ENCODE measurements at regions not wholly inside any gene's neighbourhood (a gene's known extent, or its start where the extent isn't known, plus 50 kb on each side); places are given as distances from the start of the nearest gene placed in this dataset.
"Not testable (repeated sequence)": the region's sequence is repeated elsewhere in the genome, so short reads cannot be mapped to it uniquely, and the experiment has no call there.

DNA sequence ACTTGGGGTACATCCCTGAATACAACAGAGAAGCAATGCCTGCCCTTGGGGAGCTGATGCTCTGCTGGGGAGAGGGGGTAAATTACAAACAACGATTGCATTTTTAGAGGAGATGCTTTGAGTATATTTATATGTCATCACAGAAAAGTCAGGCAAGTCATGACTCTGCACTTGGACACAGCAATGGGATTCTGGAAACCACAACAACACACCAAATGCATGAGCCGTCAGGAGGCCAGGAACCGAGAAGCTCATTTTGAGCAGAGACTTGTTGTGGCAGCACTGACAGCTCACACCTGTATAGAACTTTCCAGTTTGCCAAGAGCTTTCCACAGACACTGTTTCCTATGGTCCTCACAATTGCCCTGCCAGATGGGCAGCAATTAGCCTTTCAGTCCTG lies 113.2 kb upstream of the RBPJ start:
- CTCF ChIA-PET, result interaction anchor here (1.5 kb wide), 1 partner anchor 203 kb away, joined by 3 read pairs; no protein-coding TSS in a partner anchor
- POLR2A ChIA-PET, result interaction anchor here (0.9 kb wide), 1 partner anchor 102 kb away, joined by 3 read pairs; no protein-coding TSS in a partner anchor
- no peak for ATAC-seq

GRCh38 chr4:26208237-26208994 lies 112.4 kb upstream of the RBPJ start:
- H3K9me3 Mint-ChIP-seq (ENCODE audit: insufficient read depth), result peaks cover 5% of the 10 kb centered on the region
- peaks cover 4% of the 10 kb centered on the region for H3K36me3 Mint-ChIP-seq (ENCODE audit: low read depth)
- H3K27me3 Mint-ChIP-seq (ENCODE audit: low read depth), result peaks cover 29% of the 10 kb centered on the region
- POLR2A ChIA-PET, result interaction anchor here (0.9 kb wide), 1 partner anchor 101 kb away, joined by 3 read pairs; no protein-coding TSS in a partner anchor
- ATAC-seq (no peak), DNase-seq (no peak)
- H3K4me1 Mint-ChIP-seq (ENCODE audit: low read depth), result peaks cover 17% of the 10 kb centered on the region
- no peak overlapping the region for H3K4me3 Mint-ChIP-seq
- no peak overlapping the region for H3K27ac Mint-ChIP-seq
- CTCF ChIA-PET, result interaction anchor here (1.0 to 1.5 kb wide), 2 partner anchors 73 to 202 kb away, joined by 3 read pairs; no protein-coding TSS in a partner anchor

More for the DNA sequence above, 113.2 kb upstream of the RBPJ start:
- Mint-ChIP-seq H3K9me3 (ENCODE audit: insufficient read depth) (peaks cover 5% of the 10 kb centered on the region), H3K36me3 (ENCODE audit: low read depth) (peaks cover 6% of the 10 kb centered on the region), H3K27me3 (ENCODE audit: low read depth) (peaks cover 27% of the 10 kb centered on the region), H3K27ac (no peak overlapping the region), H3K4me1 (ENCODE audit: low read depth) (peaks cover 23% of the 10 kb centered on the region), H3K4me3 (no peak overlapping the region)
- DNase-seq, result no peak

DNA sequence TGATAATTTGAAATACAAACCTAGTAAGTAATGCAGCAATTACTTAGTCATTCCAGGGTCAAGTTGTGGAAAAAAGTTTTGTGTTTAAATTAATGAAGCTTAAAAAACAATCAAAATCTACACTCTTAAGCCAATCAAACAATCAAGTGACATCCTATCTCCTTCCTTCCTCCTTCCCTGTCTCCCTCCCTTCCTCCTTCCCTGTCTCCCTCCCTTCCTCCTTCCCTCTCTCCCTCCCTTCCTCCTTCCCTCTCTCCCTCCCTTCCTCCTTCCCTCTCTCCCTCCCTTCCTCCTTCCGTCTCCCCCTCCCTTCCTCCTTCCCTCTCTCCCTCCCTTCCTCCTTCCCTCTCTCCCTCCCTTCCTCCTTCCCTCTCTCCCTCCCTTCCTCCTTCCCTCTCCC lies 111.4 kb upstream of the RBPJ start:
- H3K27ac Mint-ChIP-seq; ATAC-seq; H3K36me3 Mint-ChIP-seq (ENCODE audit: low read depth); H3K4me3 Mint-ChIP-seq; POLR2A ChIA-PET; H3K9me3 Mint-ChIP-seq (ENCODE audit: insufficient read depth); DNase-seq: not testable (repeated sequence)
- H3K27me3 Mint-ChIP-seq (ENCODE audit: low read depth), result peaks cover 36% of the 10 kb centered on the region
- CTCF ChIA-PET, result interaction anchor here (1.0 kb wide), 1 partner anchor 74 kb away, joined by 3 read pairs; no protein-coding TSS in a partner anchor
- peaks cover 12% of the 10 kb centered on the region for H3K4me1 Mint-ChIP-seq (ENCODE audit: low read depth)

GRCh38 chr4:26212528-26212927 lies 108.3 kb upstream of the RBPJ start:
- Mint-ChIP-seq H3K27ac (no peak overlapping the region), H3K27me3 (ENCODE audit: low read depth) (peaks cover 29% of the 10 kb centered on the region), H3K9me3 (ENCODE audit: insufficient read depth) (no peaks in the 10 kb centered on the region), H3K4me1 (ENCODE audit: low read depth) (peaks cover 5% of the 10 kb centered on the region), H3K4me3 (no peak overlapping the region), H3K36me3 (ENCODE audit: low read depth) (peaks cover 2% of the 10 kb centered on the region)
- POLR2A ChIA-PET, result no interaction called here
- CTCF ChIA-PET, result no interaction called here
- DNase-seq (no peak), ATAC-seq (no peak)

GRCh38 chr4:26213317-26213716 lies 107.5 kb upstream of the RBPJ start:
- POLR2A ChIA-PET, result no interaction called here
- CTCF ChIA-PET, result no interaction called here
- Mint-ChIP-seq H3K4me3 (no peak overlapping the region), H3K36me3 (ENCODE audit: low read depth) (peaks cover 2% of the 10 kb centered on the region), H3K4me1 (ENCODE audit: low read depth) (peaks cover 5% of the 10 kb centered on the region), H3K27ac (no peak overlapping the region), H3K9me3 (ENCODE audit: insufficient read depth) (no peaks in the 10 kb centered on the region), H3K27me3 (ENCODE audit: low read depth) (peaks cover 24% of the 10 kb centered on the region)
- ATAC-seq, result no peak
- no peak for DNase-seq

- H3K4me1 Mint-ChIP-seq (ENCODE audit: low read depth), result peaks cover 5% of the 10 kb centered on the region
- DNase-seq (no peak), ATAC-seq (no peak)
- peaks cover 2% of the 10 kb centered on the region for H3K36me3 Mint-ChIP-seq (ENCODE audit: low read depth)
- no peaks in the 10 kb centered on the region for H3K9me3 Mint-ChIP-seq (ENCODE audit: insufficient read depth)
- CTCF ChIA-PET, result no interaction called here
- H3K27me3 Mint-ChIP-seq (ENCODE audit: low read depth), result peaks cover 16% of the 10 kb centered on the region
- no peak overlapping the region for H3K27ac Mint-ChIP-seq
- no peak overlapping the region for H3K4me3 Mint-ChIP-seq
- POLR2A ChIA-PET, result no interaction called here
Measured at GRCh38 chr4:26214994-26215393, 105.8 kb upstream of the RBPJ start.

GRCh38 chr4:26215725-26216124 lies 105.1 kb upstream of the RBPJ start:
- Mint-ChIP-seq H3K9me3 (ENCODE audit: insufficient read depth) (no peaks in the 10 kb centered on the region), H3K27ac (no peak overlapping the region), H3K4me1 (ENCODE audit: low read depth) (peaks cover 5% of the 10 kb centered on the region), H3K36me3 (ENCODE audit: low read depth) (peaks cover 2% of the 10 kb centered on the region), H3K4me3 (no peak overlapping the region), H3K27me3 (ENCODE audit: low read depth) (peaks cover 13% of the 10 kb centered on the region)
- ChIA-PET POLR2A (no interaction called here), CTCF (interaction anchor here (2.2 kb wide), 1 partner anchor 134 kb away, joined by 5 read pairs; no protein-coding TSS in a partner anchor)
- DNase-seq, result no peak
- no peak for ATAC-seq

DNA sequence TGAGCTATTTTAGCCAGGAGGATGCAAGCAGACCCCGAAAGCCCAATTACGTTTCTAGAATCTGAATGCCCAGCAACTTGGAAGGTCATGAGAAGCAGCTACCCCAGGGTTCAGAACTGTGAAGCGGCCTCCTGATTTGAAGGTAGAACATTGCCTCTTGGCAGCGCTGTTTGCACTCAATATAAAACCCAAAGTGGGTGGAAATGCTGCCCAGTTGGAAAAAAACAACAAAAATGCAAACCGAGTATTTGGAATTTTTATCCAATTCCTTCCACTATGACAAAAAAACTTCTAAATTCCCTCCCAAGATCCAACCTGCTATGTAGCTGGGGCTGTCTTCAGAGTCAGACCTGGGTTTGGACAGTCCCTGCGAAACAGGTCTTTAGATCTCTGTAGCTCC lies 103.3 kb upstream of the RBPJ start:
- peaks cover 5% of the 10 kb centered on the region for H3K4me1 Mint-ChIP-seq (ENCODE audit: low read depth)
- peaks cover 2% of the 10 kb centered on the region for H3K36me3 Mint-ChIP-seq (ENCODE audit: low read depth)
- H3K9me3 Mint-ChIP-seq (ENCODE audit: insufficient read depth), result no peaks in the 10 kb centered on the region
- no peak for DNase-seq
- H3K4me3 Mint-ChIP-seq, result no peak overlapping the region
- H3K27ac Mint-ChIP-seq, result no peak overlapping the region
- CTCF ChIA-PET, result interaction anchor here (2.2 kb wide), 1 partner anchor 136 kb away, joined by 5 read pairs; no protein-coding TSS in a partner anchor
- no peak for ATAC-seq
- H3K27me3 Mint-ChIP-seq (ENCODE audit: low read depth), result peaks cover 9% of the 10 kb centered on the region
- POLR2A ChIA-PET, result no interaction called here

DNA sequence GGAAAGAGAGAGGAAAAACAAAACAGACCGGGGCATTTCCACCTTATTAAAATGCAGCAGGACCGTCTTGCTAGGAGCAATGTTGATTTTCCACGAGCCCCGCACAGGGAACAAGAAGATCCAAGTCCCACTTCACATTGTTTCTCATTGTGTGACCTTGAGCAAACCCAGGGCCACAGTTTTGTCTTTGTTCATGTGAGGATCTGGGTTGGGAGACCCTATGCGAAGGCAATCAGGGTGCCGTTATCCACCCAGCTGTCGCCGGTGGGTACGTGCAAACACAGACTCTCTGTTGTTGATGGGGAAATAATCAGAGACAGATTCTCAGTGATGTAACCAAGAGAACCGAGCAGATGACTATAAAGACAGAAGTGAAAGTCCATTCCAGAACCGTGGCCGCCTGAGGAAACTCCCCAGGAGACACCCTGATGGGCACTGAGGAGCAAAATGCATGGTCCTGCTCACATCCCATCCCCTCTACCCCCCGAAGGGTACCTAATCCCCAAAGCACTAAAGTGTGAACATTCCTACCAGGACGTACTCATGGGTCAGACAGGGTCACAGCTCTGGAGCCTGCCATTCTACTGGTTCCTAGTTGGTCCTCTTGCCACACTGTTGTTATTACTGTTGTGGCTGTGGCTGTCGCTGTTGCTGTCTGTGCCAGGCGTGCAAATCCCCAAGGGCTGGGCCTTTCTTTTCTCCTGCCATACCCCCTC lies 102.7 kb upstream of the RBPJ start:
- H3K9me3 Mint-ChIP-seq (ENCODE audit: insufficient read depth), result no peaks in the 10 kb centered on the region

GRCh38 chr4:26218677-26219605 lies 101.9 kb upstream of the RBPJ start:
- H3K36me3 Mint-ChIP-seq (ENCODE audit: low read depth), result peaks cover under 1% of the 10 kb centered on the region
- H3K4me1 Mint-ChIP-seq (ENCODE audit: low read depth), result peaks cover 2% of the 10 kb centered on the region
- no peak overlapping the region for H3K4me3 Mint-ChIP-seq
- H3K9me3 Mint-ChIP-seq (ENCODE audit: insufficient read depth), result no peaks in the 10 kb centered on the region
- ATAC-seq (no peak), DNase-seq (no peak)
- ChIA-PET POLR2A (no interaction called here), CTCF (no interaction called here)
- no peak overlapping the region for H3K27ac Mint-ChIP-seq
- peaks cover 6% of the 10 kb centered on the region for H3K27me3 Mint-ChIP-seq (ENCODE audit: low read depth)

More for the DNA sequence above, 102.7 kb upstream of the RBPJ start:
- H3K27ac Mint-ChIP-seq, result no peak overlapping the region
- H3K4me3 Mint-ChIP-seq, result no peak overlapping the region
- peaks cover 2% of the 10 kb centered on the region for H3K36me3 Mint-ChIP-seq (ENCODE audit: low read depth)
- ATAC-seq (no peak), DNase-seq (no peak)
- peaks cover 9% of the 10 kb centered on the region for H3K27me3 Mint-ChIP-seq (ENCODE audit: low read depth)
- ChIA-PET CTCF (interaction anchor here (2.2 kb wide), 1 partner anchor 136 kb away, joined by 5 read pairs; no protein-coding TSS in a partner anchor), POLR2A (no interaction called here)
- peaks cover 5% of the 10 kb centered on the region for H3K4me1 Mint-ChIP-seq (ENCODE audit: low read depth)

- Mint-ChIP-seq H3K36me3 (ENCODE audit: low read depth) (no peaks in the 10 kb centered on the region), H3K27me3 (ENCODE audit: low read depth) (peaks cover 11% of the 10 kb centered on the region), H3K27ac (no peak overlapping the region), H3K4me3 (no peak overlapping the region), H3K4me1 (ENCODE audit: low read depth) (no peaks in the 10 kb centered on the region), H3K9me3 (ENCODE audit: insufficient read depth) (no peaks in the 10 kb centered on the region)
- ChIA-PET POLR2A (interaction anchor here (0.5 kb wide), 1 partner anchor 10 kb away, joined by 4 read pairs; no protein-coding TSS in a partner anchor), CTCF (interaction anchor here (1.0 to 1.1 kb wide), 2 partner anchors 167 to 233 kb away, joined by 3 read pairs; no protein-coding TSS in a partner anchor)
- no peak for ATAC-seq
- no peak for DNase-seq
Measured at GRCh38 chr4:26220696-26221095, 100.1 kb upstream of the RBPJ start.
